ENCODE measurements at regions not wholly inside any gene's neighbourhood (a gene's known extent, or its start where the extent isn't known, plus 50 kb on each side); places are given as distances from the start of the nearest gene placed in this dataset.

GRCh38 chrX:99653352-99653751, 756.7 kb downstream of the PCDH19 start:
- no peak for TF ChIP-seq TCF7L2 (IDR thresholded peaks at IDR 0.05; ENCODE audit: borderline replicate concordance, low read depth, low read length)
- TF ChIP-seq ZNF223 (tag by site-specific recombination; IDR thresholded peaks at IDR 0.05): no peak
- no peak for TF ChIP-seq GLI4 (tag by site-specific recombination; IDR thresholded peaks at IDR 0.05)
- no peak for TF ChIP-seq CTCF (tag by site-specific recombination; IDR thresholded peaks at IDR 0.05)
- no peak for TF ChIP-seq ZNF629 (tag by site-specific recombination; IDR thresholded peaks at IDR 0.05)
- TF ChIP-seq KLF17 (tag by site-specific recombination; IDR thresholded peaks at IDR 0.05): no peak
- no peak for TF ChIP-seq IKZF3 (tag by site-specific recombination; IDR thresholded peaks at IDR 0.05)
- no peak for TF ChIP-seq BCL11A (tag by site-specific recombination; IDR thresholded peaks at IDR 0.05; ENCODE audit: low read depth)

All from HEK293 (cell line).